MG63 (cell line): ENCODE measurements at regions not wholly inside any gene's neighbourhood (a gene's known extent, or its start where the extent isn't known, plus 50 kb on each side); places are given as distances from the start of the nearest gene placed in this dataset.

Experiments
- DNase-seq: peaks from one replicate; pipeline ENCODE4 v3.0.0-alpha.2; 2020
- H3K27me3 ChIP-seq: fragments of 250-450 bp; sonication (Bioruptor Pico); 2 replicates; pipeline ENCODE4 v1.5.1; 2020; ENCODE audit warnings: mild to moderate bottlenecking, moderate library complexity
- H3K36me3 ChIP-seq: fragments of 250-450 bp; sonication (Bioruptor Pico); 2 replicates; pipeline ENCODE4 v1.5.1; 2020; ENCODE audit warnings: mild to moderate bottlenecking, moderate library complexity
- H3K4me3 ChIP-seq: fragments of 250-450 bp; sonication (Bioruptor Pico); 2 replicates; pipeline ENCODE4 v1.5.1; 2020; ENCODE audit warnings: mild to moderate bottlenecking, moderate library complexity
- H3K9me3 ChIP-seq: fragments of 250-450 bp; sonication (Bioruptor Pico); 2 replicates; pipeline ENCODE4 v1.5.1; 2020; ENCODE audit warnings: mild to moderate bottlenecking, moderate library complexity

DNA sequence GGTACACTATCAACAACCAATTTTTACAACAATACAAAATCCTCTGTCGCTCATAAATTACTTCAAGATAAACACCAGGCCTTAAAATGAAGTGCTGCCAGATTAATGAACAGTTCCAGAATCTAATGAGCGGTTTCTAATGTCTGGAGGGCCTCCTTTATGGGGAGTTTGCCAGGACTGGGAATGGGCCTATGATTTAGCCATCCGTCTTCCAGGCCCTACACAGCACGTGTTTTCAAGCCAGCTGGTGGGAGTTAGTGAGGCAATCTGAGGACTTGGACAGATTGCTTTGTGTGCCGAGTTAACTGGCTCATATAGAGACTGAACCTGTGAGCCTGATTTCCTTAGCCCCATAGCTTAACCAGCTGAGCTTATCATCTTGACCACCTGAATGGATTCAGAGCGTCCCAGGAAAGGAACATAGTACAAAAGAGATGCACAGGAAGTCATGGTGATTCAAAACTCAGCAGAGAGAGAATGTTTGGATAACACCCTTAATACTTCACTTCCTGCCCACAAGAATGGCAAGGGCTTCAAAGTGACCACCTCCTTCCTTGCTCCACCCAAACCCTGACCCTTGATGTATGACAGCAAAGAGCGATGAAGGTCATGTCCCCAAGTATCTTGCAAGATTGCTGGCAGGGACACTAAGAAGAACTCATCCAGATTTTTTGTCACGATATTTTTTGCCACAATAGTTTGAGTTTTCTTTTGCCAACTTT, 143.5 kb downstream of the SLC30A10 start:
- no peak for DNase-seq
- Histone ChIP-seq H3K36me3 (no peaks in the 10 kb centered on the region), H3K9me3 (peaks cover 15% of the 10 kb centered on the region), H3K27me3 (no peaks in the 10 kb centered on the region), H3K4me3 (no peak overlapping the region)

GRCh38 chr1:219783605-219784235, 144.6 kb downstream of the SLC30A10 start:
- Histone ChIP-seq H3K4me3 (no peak overlapping the region), H3K9me3 (peaks cover 9% of the 10 kb centered on the region), H3K36me3 (no peaks in the 10 kb centered on the region), H3K27me3 (no peaks in the 10 kb centered on the region)
- DNase-seq, result no peak

- H3K9me3 ChIP-seq, result peaks cover 3% of the 10 kb centered on the region; the same call in 1 of the 2 replicates
- H3K4me3 ChIP-seq, result no peak overlapping the region
- no peaks in the 10 kb centered on the region for H3K36me3 ChIP-seq
- DNase-seq, result no peak
- H3K27me3 ChIP-seq, result no peaks in the 10 kb centered on the region
Observed at GRCh38 chr1:219782929-219783328, 145.4 kb downstream of the SLC30A10 start.

DNA sequence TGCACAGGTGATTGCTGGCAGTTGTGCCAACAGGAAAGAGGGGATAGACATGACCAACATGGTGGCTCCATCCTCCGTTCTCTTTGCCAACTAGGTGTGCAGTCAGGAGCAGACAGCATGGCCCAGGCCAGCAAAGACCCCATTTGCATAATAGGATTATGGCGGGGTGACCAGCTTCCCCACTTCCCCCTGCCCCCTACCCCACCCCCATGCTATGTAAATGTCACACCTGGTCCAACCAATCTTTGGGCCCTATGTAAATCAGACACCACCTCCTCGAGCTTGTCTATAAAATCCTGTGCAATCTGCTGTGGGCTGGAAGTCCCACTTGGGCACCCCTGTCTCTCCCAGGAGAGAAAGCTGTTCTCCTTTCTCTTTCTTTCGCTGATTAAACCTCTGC, 146.0 kb downstream of the SLC30A10 start:
- Histone ChIP-seq H3K4me3 (no peak overlapping the region), H3K36me3 (no peaks in the 10 kb centered on the region)
- DNase-seq, result no peak

DNA sequence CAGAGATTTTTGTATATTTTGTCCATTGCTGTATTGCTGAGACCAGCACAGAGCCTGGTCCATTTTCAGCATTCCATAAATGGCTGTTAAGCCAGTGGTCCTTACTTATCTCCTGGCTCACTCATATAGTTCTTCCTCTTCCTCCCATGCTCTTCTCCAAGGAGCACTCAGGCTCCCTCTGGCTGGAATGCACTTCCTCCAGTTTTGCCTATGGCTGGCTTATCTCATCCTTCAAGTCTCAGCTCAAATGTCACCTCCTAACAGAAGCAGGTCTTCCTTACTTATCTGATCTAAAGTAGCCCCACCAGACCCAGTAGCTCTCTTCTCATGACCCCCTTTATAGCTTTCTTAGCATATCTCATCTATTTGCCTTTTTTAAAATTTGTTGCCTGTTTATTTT, 146.9 kb downstream of the SLC30A10 start:
- H3K4me3 ChIP-seq, result no peak overlapping the region
- no peak for DNase-seq
- no peaks in the 10 kb centered on the region for H3K27me3 ChIP-seq
- H3K36me3 ChIP-seq, result no peaks in the 10 kb centered on the region
- H3K9me3 ChIP-seq, result no peaks in the 10 kb centered on the region; the same call in 1 of the 2 replicates

More for the DNA sequence above, 146.0 kb downstream of the SLC30A10 start:
- Histone ChIP-seq H3K9me3 (no peaks in the 10 kb centered on the region; the same call in 1 of the 2 replicates), H3K27me3 (no peaks in the 10 kb centered on the region)

- no peak for DNase-seq
- no peaks in the 10 kb centered on the region for H3K27me3 ChIP-seq
- H3K9me3 ChIP-seq, result no peaks in the 10 kb centered on the region
- H3K4me3 ChIP-seq, result no peak overlapping the region
- H3K36me3 ChIP-seq, result no peaks in the 10 kb centered on the region
Observed at GRCh38 chr1:219778793-219779369, 149.5 kb downstream of the SLC30A10 start.

GRCh38 chr1:219778110-219778509, 150.2 kb downstream of the SLC30A10 start:
- Histone ChIP-seq H3K27me3 (no peaks in the 10 kb centered on the region), H3K9me3 (no peaks in the 10 kb centered on the region), H3K36me3 (no peaks in the 10 kb centered on the region), H3K4me3 (no peak overlapping the region)
- DNase-seq, result no peak

GRCh38 chr1:219774386-219774785, 154.0 kb downstream of the SLC30A10 start:
- Histone ChIP-seq H3K36me3 (no peaks in the 10 kb centered on the region), H3K4me3 (no peak overlapping the region), H3K27me3 (no peaks in the 10 kb centered on the region), H3K9me3 (no peaks in the 10 kb centered on the region)
- no peak for DNase-seq

DNA sequence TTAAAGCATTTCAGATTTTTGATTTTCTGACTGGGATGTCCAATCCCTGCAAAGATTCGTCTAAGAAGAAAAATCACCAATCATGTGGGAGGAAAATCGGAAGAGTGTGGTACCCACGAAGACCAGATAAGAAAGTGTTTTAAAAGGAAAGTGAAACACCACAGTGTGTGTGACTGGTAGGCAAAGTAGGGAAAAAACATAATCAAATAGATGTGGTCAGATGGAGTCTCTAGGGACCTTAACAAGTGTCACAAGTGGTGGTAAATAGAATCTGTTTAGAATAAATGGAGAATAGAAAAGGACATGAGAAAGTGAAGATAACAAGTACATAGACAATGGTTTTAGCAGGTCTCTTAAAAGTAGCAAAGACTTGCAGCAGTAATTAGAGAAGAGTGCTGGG, 154.6 kb downstream of the SLC30A10 start:
- Histone ChIP-seq H3K9me3 (no peaks in the 10 kb centered on the region), H3K4me3 (no peak overlapping the region), H3K36me3 (no peaks in the 10 kb centered on the region), H3K27me3 (no peaks in the 10 kb centered on the region)
- DNase-seq, result no peak

DNA sequence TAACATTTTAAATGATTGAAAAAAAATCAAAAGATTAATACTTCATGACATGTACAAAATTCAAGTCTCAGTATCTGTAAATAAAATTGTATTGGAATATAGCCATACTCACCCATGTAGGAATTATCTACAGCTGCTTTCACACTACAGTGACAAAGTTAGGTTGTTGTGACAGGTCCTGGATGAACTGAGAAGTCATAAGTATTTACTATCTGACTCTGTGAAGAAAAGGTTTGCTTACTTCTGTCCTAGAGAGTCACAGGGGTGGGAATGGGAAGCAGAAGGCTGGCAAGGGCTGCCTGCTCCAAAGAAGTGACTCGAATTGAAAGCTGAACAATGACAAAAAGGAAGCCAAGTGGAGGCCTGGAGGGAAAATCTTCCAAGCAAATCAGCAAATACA, 155.2 kb downstream of the SLC30A10 start:
- Histone ChIP-seq H3K36me3 (no peaks in the 10 kb centered on the region), H3K9me3 (no peaks in the 10 kb centered on the region), H3K4me3 (no peak overlapping the region), H3K27me3 (no peaks in the 10 kb centered on the region)
- no peak for DNase-seq

DNA sequence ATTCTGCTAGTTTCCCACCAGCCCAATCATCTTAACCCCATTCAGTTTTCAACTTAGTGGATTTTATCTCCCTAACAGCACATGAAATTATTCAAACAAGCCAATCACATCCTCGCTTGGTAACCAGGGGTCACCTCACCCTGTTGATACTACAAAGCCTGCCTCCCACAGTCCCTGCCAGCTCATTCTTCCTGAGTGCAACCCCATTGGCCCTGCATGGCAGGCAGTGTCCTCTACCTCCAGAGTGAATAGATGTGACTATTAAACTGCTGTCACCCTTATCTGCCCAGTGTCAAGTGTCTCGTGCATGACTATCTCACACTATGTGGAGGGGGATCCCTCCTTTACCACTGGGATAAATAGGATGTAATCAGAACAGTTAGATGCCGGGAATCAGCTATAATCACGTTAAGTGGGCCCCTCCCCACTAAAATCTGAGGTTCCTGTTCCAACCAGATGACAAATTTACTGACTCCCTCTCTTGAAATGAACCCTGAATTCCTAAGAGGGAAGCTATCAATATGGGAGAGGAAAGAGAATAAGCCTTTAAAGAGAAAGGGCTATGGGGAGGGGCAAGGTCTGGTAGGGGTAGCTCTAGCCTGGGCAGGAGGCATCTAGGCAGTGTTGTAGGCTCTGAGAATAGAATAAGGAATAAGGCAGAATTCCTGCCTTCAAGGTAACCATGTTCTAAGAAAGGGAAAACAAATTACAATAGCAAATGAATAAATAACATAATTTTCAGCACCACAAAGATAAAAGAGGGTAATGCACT, 155.9 kb downstream of the SLC30A10 start:
- H3K4me3 ChIP-seq, result no peak overlapping the region
- no peaks in the 10 kb centered on the region for H3K36me3 ChIP-seq
- no peaks in the 10 kb centered on the region for H3K9me3 ChIP-seq
- no peak for DNase-seq
- no peaks in the 10 kb centered on the region for H3K27me3 ChIP-seq

DNA sequence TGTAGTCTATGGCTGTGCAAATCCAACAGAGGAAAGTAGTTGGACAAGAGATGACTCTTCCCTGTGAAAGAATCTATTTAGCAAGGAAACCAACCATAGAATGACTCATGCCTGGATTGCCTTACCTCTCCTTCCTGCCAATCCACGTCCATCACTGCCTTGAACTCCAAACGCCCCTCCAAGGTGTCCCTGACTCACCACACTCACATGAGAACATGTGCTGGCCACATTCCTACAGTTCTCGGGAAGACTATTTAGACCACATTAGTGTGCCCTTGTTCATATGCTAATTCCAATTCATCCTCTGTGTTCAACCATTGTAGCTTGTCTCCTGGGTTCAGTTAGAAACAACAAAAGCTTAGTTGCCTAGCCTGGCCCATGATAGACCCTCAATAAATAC, 157.3 kb downstream of the SLC30A10 start:
- H3K4me3 ChIP-seq, result no peak overlapping the region
- no peaks in the 10 kb centered on the region for H3K27me3 ChIP-seq
- H3K9me3 ChIP-seq, result no peaks in the 10 kb centered on the region; the same call in 1 of the 2 replicates
- DNase-seq, result peak; percentile 93
- no peaks in the 10 kb centered on the region for H3K36me3 ChIP-seq

DNA sequence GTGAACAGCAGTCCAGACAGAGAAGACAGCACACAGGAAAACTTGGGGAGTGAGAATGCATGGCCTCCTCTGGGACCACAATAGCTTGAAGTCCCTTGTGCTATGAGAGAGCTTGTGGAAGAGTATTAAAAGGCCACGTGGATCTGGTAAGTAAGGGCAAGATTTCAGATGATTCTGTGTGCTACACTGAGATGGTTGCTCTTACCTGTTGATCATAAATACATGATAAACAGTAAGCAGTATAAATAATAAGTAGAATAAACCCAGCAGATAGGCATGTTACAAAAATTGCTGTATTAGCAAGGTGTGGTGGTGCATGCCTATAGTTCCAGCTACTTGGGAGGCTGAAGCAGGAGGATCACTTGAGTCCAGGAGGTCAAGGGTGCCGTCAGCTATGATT, 150.4 kb upstream of the ZC3H11B start:
- no peaks in the 10 kb centered on the region; the same call in 1 of the 2 replicates for H3K9me3 ChIP-seq
- H3K36me3 ChIP-seq, result no peaks in the 10 kb centered on the region
- no peak overlapping the region for H3K4me3 ChIP-seq
- DNase-seq, result no peak
- H3K27me3 ChIP-seq, result no peaks in the 10 kb centered on the region; the same call in 1 of the 2 replicates

- DNase-seq, result no peak
- H3K27me3 ChIP-seq, result no peaks in the 10 kb centered on the region; the same call in 1 of the 2 replicates
- no peak overlapping the region for H3K4me3 ChIP-seq
- no peaks in the 10 kb centered on the region for H3K36me3 ChIP-seq
- H3K9me3 ChIP-seq, result no peaks in the 10 kb centered on the region
Observed at GRCh38 chr1:219761208-219761860, 148.4 kb upstream of the ZC3H11B start.

DNA sequence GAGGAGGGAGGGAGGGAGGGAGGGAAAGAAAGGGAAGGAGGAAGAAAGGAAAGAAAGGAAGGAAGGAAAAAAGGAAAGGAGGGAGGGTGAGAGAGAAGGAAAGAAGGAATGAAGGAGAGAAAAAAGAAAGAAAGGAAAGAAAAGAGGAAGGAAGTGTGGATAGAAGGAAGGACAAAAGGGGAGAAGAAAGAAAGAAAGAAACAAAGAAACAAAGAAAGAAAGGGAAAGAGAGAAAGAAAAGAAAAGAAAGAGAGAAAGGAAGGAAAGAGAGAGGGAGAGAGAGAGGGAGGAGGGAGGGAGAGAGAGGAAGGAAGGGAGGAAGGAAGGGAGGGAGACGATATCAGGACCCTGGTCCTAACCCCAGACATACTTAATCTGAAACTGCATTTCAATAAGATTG, 146.2 kb upstream of the ZC3H11B start:
- DNase-seq, result no peak
- 0 out of 2 replicates have a peak, but pooled peaks cover 2% of the 10 kb centered on the region for H3K9me3 ChIP-seq
- H3K27me3 ChIP-seq, result no peaks in the 10 kb centered on the region; the same call in none of the 2 replicates
- H3K36me3 ChIP-seq, result no peaks in the 10 kb centered on the region
- no peak overlapping the region for H3K4me3 ChIP-seq

GRCh38 chr1:219757890-219758289, 145.0 kb upstream of the ZC3H11B start:
- no peak for DNase-seq
- no peak overlapping the region for H3K4me3 ChIP-seq
- H3K9me3 ChIP-seq, result 0 out of 2 replicates have a peak, but pooled peaks cover 2% of the 10 kb centered on the region
- no peaks in the 10 kb centered on the region for H3K36me3 ChIP-seq
- H3K27me3 ChIP-seq, result no peaks in the 10 kb centered on the region; the same call in 1 of the 2 replicates
